Urothelium cell line (cell line): ENCODE measurements at regions not wholly inside any gene's neighbourhood (a gene's known extent, or its start where the extent isn't known, plus 50 kb on each side); places are given as distances from the start of the nearest gene placed in this dataset.
A peak's percentile ranks its signal among the peaks of the same experiment; 100 is the strongest.

ENCODE experiments used
- DNase-seq: peaks from one replicate; pipeline ENCODE4 v3.0.0; 2011; ENCODE audit warnings: low spot score, mixed read lengths
- FAIRE-seq: peaks from 2 replicates; lab custom pipeline; 2011; peaks lifted over from hg19 to GRCh38; lab: Jason Lieb, UNC

GRCh38 chr9:114733816-114734215 is 51.8 kb upstream of the TEX48 start:
- FAIRE-seq = no peak
- peak; percentile 77 for DNase-seq

- FAIRE-seq (no peak), DNase-seq (peak; percentile 49)
Measured at GRCh38 chr9:114732823-114733222, 50.8 kb upstream of the TEX48 start.
